Gastrocnemius medialis (tissue), 4 donors: ENCODE measurements at regions not wholly inside any gene's neighbourhood (a gene's known extent, or its start where the extent isn't known, plus 50 kb on each side); places are given as distances from the start of the nearest gene placed in this dataset.

Experiments
- POLR2A ChIP-seq, 2 donors: fragments of 450-650 bp; IDR thresholded peaks; one replicate each; pipeline ENCODE4 v1.6.1; 2017; ENCODE audit warnings: antibody characterized with exemption in 2 of 2, mild to moderate bottlenecking in 2 of 2, moderate library complexity in 2 of 2
- TF ChIP-seq, protein P1 (sequence below), 5 experiments: fragments of 450-650 bp in 3 of 5; fragments of 200-600 bp in 2 of 5; sonication (generic) in 2 of 5; IDR thresholded peaks in 4 of 5; conservative IDR thresholded peaks in 1 of 5; 1 replicate in 4 of 5; 2 replicates in 1 of 5; pipeline ENCODE4 v1.5.1; 2016 to 2019; ENCODE audit warnings: antibody characterized with exemption in 5 of 5, mild to moderate bottlenecking in 3 of 5, moderate library complexity in 3 of 5

- TF ChIP-seq, protein P1, sequence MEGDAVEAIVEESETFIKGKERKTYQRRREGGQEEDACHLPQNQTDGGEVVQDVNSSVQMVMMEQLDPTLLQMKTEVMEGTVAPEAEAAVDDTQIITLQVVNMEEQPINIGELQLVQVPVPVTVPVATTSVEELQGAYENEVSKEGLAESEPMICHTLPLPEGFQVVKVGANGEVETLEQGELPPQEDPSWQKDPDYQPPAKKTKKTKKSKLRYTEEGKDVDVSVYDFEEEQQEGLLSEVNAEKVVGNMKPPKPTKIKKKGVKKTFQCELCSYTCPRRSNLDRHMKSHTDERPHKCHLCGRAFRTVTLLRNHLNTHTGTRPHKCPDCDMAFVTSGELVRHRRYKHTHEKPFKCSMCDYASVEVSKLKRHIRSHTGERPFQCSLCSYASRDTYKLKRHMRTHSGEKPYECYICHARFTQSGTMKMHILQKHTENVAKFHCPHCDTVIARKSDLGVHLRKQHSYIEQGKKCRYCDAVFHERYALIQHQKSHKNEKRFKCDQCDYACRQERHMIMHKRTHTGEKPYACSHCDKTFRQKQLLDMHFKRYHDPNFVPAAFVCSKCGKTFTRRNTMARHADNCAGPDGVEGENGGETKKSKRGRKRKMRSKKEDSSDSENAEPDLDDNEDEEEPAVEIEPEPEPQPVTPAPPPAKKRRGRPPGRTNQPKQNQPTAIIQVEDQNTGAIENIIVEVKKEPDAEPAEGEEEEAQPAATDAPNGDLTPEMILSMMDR (IDR thresholded peaks at IDR 0.05 in 4 of 5, conservative IDR thresholded peaks at IDR 0.05 in 1 of 5) = no peak
- no peak for TF ChIP-seq POLR2A (IDR thresholded peaks at IDR 0.05)
These were observed 80.7 kb upstream of the NABP1 start for GRCh38 chr2:191597186-191597751.
